ENCODE measurements at regions not wholly inside any gene's neighbourhood (a gene's known extent, or its start where the extent isn't known, plus 50 kb on each side); places are given as distances from the start of the nearest gene placed in this dataset.

DNA sequence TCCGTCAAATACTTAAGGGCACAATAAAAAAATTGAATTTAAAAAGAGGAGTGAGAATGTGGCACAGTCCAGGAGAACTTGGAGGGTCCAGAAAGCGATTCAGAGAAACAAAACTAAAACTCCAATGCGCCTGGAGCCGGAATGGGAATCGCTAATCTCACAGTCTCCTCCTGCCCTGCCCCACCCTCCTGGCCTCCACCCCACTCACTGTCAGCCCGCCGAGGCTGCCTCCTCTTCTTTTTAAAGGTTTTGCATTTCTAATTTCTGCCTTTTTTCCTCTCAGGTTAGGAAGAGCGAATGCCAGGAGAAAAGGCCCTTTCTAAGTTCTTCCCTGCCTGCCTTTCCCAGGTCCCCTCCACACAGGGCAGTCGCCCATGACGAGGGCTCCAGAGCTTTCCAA lies 135.3 kb downstream of the ZBTB18 start:
- H3K4me1 Mint-ChIP-seq (ENCODE audit: low read depth): no peaks in the 10 kb centered on the region
- no peaks in the 10 kb centered on the region for H3K9me3 Mint-ChIP-seq
- intact Hi-C loops (cut with micrococcal nuclease): no loop called here
- H3K36me3 Mint-ChIP-seq (ENCODE audit: low read depth): no peaks in the 10 kb centered on the region
- H3K27ac Mint-ChIP-seq: no peak overlapping the region
- no peak overlapping the region for H3K4me3 Mint-ChIP-seq
- no peak for DNase-seq (ENCODE audit: low spot score)
- peaks cover 5% of the 10 kb centered on the region for H3K27me3 Mint-ChIP-seq (ENCODE audit: insufficient read depth)

DNA sequence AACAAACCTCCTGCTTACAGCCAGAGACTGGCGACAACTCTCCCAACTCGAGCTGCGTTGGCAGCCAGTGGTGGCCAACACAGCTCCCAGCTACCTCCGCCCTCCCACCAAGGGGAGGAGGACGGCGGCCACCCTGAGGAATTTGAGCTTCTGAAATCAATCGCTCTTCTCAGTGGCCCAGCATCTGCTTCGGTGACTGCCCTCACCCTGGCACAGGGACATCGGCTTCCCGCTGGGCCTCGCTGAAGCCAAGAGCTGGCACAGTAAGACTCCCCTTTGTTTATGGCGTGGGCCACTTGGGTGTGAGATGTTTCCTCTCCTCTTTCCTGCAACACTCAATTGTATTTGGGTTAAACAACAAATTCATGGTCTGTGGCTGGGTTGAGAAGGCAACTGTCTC lies 136.2 kb downstream of the ZBTB18 start:
- Mint-ChIP-seq H3K36me3 (ENCODE audit: low read depth) (no peaks in the 10 kb centered on the region), H3K4me3 (no peak overlapping the region), H3K4me1 (ENCODE audit: low read depth) (no peaks in the 10 kb centered on the region), H3K9me3 (no peaks in the 10 kb centered on the region), H3K27me3 (ENCODE audit: insufficient read depth) (peaks cover 5% of the 10 kb centered on the region), H3K27ac (no peak overlapping the region)
- intact Hi-C loops (cut with micrococcal nuclease): no loop called here
- DNase-seq (ENCODE audit: low spot score): no peak

- no peaks in the 10 kb centered on the region for H3K9me3 Mint-ChIP-seq
- H3K4me3 Mint-ChIP-seq: no peak overlapping the region
- H3K4me1 Mint-ChIP-seq (ENCODE audit: low read depth): no peaks in the 10 kb centered on the region
- DNase-seq (ENCODE audit: low spot score): no peak
- intact Hi-C loops (cut with micrococcal nuclease): no loop called here
- H3K27ac Mint-ChIP-seq: no peak overlapping the region
- peaks cover 5% of the 10 kb centered on the region for H3K27me3 Mint-ChIP-seq (ENCODE audit: insufficient read depth)
- H3K36me3 Mint-ChIP-seq (ENCODE audit: low read depth): no peaks in the 10 kb centered on the region
Observed at GRCh38 chr1:244191581-244191980, 140.5 kb downstream of the ZBTB18 start.

DNA sequence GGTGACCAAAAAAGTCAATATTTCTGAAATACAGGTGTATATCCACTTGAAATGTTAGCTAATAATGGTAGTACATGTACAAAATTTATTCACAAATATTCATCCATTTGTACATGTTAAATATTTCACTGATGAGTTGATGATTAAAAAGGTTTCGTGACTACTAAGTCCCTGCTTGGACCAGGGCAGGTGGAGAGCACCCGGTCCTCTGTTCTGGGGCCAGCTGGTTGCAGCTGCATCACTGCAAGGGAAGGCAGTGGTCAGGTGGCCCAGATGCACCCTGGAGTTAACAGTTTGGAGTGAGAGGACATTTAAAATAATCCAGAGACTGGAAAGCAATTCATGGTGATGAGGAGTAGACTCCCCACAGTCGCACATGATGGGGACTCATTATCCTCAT lies 141.2 kb downstream of the ZBTB18 start:
- Mint-ChIP-seq H3K4me1 (ENCODE audit: low read depth) (no peaks in the 10 kb centered on the region), H3K4me3 (no peak overlapping the region), H3K9me3 (no peaks in the 10 kb centered on the region), H3K36me3 (ENCODE audit: low read depth) (no peaks in the 10 kb centered on the region), H3K27ac (no peak overlapping the region), H3K27me3 (ENCODE audit: insufficient read depth) (peaks cover 5% of the 10 kb centered on the region)
- DNase-seq (ENCODE audit: low spot score): no peak
- intact Hi-C loops (cut with micrococcal nuclease): no loop called here

- H3K27me3 Mint-ChIP-seq (ENCODE audit: insufficient read depth): no peaks in the 10 kb centered on the region
- H3K4me1 Mint-ChIP-seq (ENCODE audit: low read depth): no peaks in the 10 kb centered on the region
- no peaks in the 10 kb centered on the region for H3K36me3 Mint-ChIP-seq (ENCODE audit: low read depth)
Observed at GRCh38 chr1:244196571-244197285, 145.6 kb downstream of the ZBTB18 start.

GRCh38 chr1:244197851-244198375 lies 146.8 kb downstream of the ZBTB18 start:
- intact Hi-C loops (cut with micrococcal nuclease): no loop called here
- Mint-ChIP-seq H3K27ac (no peak overlapping the region), H3K9me3 (no peaks in the 10 kb centered on the region), H3K4me1 (ENCODE audit: low read depth) (no peaks in the 10 kb centered on the region), H3K27me3 (ENCODE audit: insufficient read depth) (no peaks in the 10 kb centered on the region), H3K36me3 (ENCODE audit: low read depth) (no peaks in the 10 kb centered on the region), H3K4me3 (no peak overlapping the region)
- no peak for DNase-seq (ENCODE audit: low spot score)

More at GRCh38 chr1:244196571-244197285, 145.6 kb downstream of the ZBTB18 start:
- Mint-ChIP-seq H3K27ac (no peak overlapping the region), H3K9me3 (no peaks in the 10 kb centered on the region), H3K4me3 (no peak overlapping the region)
- intact Hi-C loops (cut with micrococcal nuclease): no loop called here
- no peak for DNase-seq (ENCODE audit: low spot score)

DNA sequence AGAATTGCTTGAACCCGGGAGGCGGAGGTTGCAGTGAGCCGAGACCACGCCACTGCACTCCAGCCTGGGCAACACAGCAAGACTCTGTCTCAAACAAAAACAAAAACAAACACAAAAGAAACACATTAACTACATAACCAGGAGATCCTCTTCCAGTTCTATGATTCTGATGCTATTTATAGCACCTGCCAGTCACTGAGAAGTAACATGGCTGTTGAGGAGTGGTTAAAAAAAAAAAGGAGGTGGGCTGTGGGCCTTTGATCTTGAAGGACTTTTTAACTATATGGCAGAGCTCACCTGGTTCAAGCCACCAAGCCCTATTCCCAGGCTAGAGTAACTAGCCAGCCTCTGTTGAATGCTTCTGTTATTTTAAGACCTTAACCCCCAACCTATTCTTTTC lies 148.8 kb downstream of the ZBTB18 start:
- no peak for DNase-seq (ENCODE audit: low spot score)
- Mint-ChIP-seq H3K27me3 (ENCODE audit: insufficient read depth) (no peaks in the 10 kb centered on the region), H3K9me3 (no peaks in the 10 kb centered on the region), H3K27ac (no peak overlapping the region), H3K4me1 (ENCODE audit: low read depth) (no peaks in the 10 kb centered on the region), H3K36me3 (ENCODE audit: low read depth) (no peaks in the 10 kb centered on the region), H3K4me3 (no peak overlapping the region)
- intact Hi-C loops (cut with micrococcal nuclease): no loop called here

GRCh38 chr1:244200596-244200995 lies 149.5 kb downstream of the ZBTB18 start:
- Mint-ChIP-seq H3K27me3 (ENCODE audit: insufficient read depth) (no peaks in the 10 kb centered on the region), H3K9me3 (no peaks in the 10 kb centered on the region), H3K27ac (no peak overlapping the region), H3K4me1 (ENCODE audit: low read depth) (no peaks in the 10 kb centered on the region), H3K36me3 (ENCODE audit: low read depth) (no peaks in the 10 kb centered on the region), H3K4me3 (no peak overlapping the region)
- intact Hi-C loops (cut with micrococcal nuclease): no loop called here
- no peak for DNase-seq (ENCODE audit: low spot score)

DNA sequence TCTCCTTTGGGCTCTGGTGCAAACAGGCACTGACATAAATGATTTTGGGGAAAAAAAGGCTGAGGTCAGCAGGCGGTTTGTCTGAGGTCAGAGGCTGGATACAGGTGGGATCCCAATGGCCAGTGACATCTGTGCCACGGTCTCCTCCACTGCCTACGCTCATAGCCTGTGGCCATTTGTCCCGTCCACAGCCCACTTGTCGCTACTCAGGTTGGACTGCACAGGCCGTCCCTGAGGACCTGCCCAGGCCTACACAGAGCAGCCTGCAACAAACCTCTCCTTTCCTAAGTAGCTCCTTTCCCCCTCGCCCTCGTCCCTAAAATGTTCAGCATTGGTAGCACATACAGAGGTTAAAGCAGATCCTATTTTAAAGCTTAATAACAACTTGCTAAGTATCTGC lies 150.7 kb downstream of the ZBTB18 start:
- H3K27ac Mint-ChIP-seq: no peak overlapping the region
- no peak overlapping the region for H3K4me3 Mint-ChIP-seq
- intact Hi-C loops (cut with micrococcal nuclease): no loop called here
- no peaks in the 10 kb centered on the region for H3K27me3 Mint-ChIP-seq (ENCODE audit: insufficient read depth)
- no peaks in the 10 kb centered on the region for H3K4me1 Mint-ChIP-seq (ENCODE audit: low read depth)
- DNase-seq (ENCODE audit: low spot score): no peak
- H3K36me3 Mint-ChIP-seq (ENCODE audit: low read depth): no peaks in the 10 kb centered on the region
- no peaks in the 10 kb centered on the region for H3K9me3 Mint-ChIP-seq

GRCh38 chr1:244204004-244204403 lies 152.9 kb downstream of the ZBTB18 start:
- Mint-ChIP-seq H3K4me1 (ENCODE audit: low read depth) (no peaks in the 10 kb centered on the region), H3K9me3 (no peaks in the 10 kb centered on the region)

DNA sequence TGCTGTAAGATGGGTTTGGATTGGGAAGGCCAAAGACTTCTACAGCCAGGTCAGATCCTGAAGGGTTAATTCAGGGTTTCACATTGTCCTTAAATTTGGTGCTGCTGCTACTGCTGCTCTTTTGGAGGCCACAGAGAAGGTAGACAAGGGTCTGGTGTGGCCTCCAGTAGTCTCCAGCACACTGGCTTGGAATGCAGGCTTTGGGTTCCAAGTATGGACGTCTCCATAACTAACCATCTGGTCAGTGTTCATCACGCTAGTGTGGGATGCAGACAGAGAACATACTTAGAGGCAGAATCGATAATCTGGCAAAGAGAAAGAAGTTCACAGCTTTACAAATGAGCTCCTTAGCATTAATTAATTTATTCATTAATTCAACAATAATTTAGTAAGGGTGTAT lies 154.1 kb downstream of the ZBTB18 start:
- Mint-ChIP-seq H3K4me3 (no peak overlapping the region), H3K27me3 (ENCODE audit: insufficient read depth) (peaks cover 5% of the 10 kb centered on the region), H3K4me1 (ENCODE audit: low read depth) (no peaks in the 10 kb centered on the region), H3K27ac (no peak overlapping the region), H3K9me3 (no peaks in the 10 kb centered on the region), H3K36me3 (ENCODE audit: low read depth) (no peaks in the 10 kb centered on the region)
- DNase-seq (ENCODE audit: low spot score): no peak
- intact Hi-C loops (cut with micrococcal nuclease): no loop called here

More at GRCh38 chr1:244204004-244204403, 152.9 kb downstream of the ZBTB18 start:
- H3K27me3 Mint-ChIP-seq (ENCODE audit: insufficient read depth): peaks cover 5% of the 10 kb centered on the region
- DNase-seq (ENCODE audit: low spot score): no peak
- no peak overlapping the region for H3K27ac Mint-ChIP-seq
- intact Hi-C loops (cut with micrococcal nuclease): no loop called here
- no peak overlapping the region for H3K4me3 Mint-ChIP-seq
- H3K36me3 Mint-ChIP-seq (ENCODE audit: low read depth): no peaks in the 10 kb centered on the region

DNA sequence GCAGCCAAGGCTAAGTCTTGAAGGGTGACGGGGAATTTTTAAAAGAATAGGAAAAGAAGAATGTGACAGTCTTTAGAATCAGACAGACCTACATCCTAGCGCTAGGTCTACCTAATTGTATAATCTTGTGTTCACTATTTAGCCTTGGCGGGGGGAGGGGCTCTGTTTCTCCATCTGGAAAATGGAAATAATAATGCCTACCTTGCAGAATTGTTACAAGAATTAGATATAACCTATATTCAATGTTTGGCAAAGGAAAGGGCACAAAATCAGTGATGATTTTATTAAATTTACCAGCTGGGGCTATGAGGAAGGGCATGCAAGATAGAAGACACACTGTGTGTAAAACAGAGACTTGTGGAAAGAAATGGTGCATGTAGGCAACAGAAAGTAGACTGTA lies 154.8 kb downstream of the ZBTB18 start:
- DNase-seq (ENCODE audit: low spot score): no peak
- H3K27me3 Mint-ChIP-seq (ENCODE audit: insufficient read depth): peaks cover 5% of the 10 kb centered on the region
- no peaks in the 10 kb centered on the region for H3K36me3 Mint-ChIP-seq (ENCODE audit: low read depth)
- H3K27ac Mint-ChIP-seq: no peak overlapping the region
- no peak overlapping the region for H3K4me3 Mint-ChIP-seq
- no peaks in the 10 kb centered on the region for H3K4me1 Mint-ChIP-seq (ENCODE audit: low read depth)
- H3K9me3 Mint-ChIP-seq: no peaks in the 10 kb centered on the region
- intact Hi-C loops (cut with micrococcal nuclease): no loop called here

GRCh38 chr1:244207042-244207934 lies 156.2 kb downstream of the ZBTB18 start:
- Mint-ChIP-seq H3K36me3 (ENCODE audit: low read depth) (no peaks in the 10 kb centered on the region), H3K27me3 (ENCODE audit: insufficient read depth) (peaks cover 5% of the 10 kb centered on the region), H3K4me1 (ENCODE audit: low read depth) (no peaks in the 10 kb centered on the region), H3K9me3 (no peaks in the 10 kb centered on the region), H3K27ac (no peak overlapping the region), H3K4me3 (no peak overlapping the region)
- intact Hi-C loops (cut with micrococcal nuclease): no loop called here
- DNase-seq (ENCODE audit: low spot score): no peak
